Embryonic facial prominence (tissue), 1 donor: ENCODE measurements at regions not wholly inside any gene's neighbourhood (a gene's known extent, or its start where the extent isn't known, plus 50 kb on each side); places are given as distances from the start of the nearest gene placed in this dataset.
"Not testable (repeated sequence)": the region's sequence is repeated elsewhere in the genome, so short reads cannot be mapped to it uniquely, and the experiment has no call there.

Experiments used
- DNase-seq: peaks from one replicate; pipeline ENCODE4 v3.0.0-alpha.2; 2016; ENCODE audit errors: extremely low spot score

GRCh38 chr2:18078216-18078615, 199.7 kb downstream of the KCNS3 start:
- no peak for DNase-seq

GRCh38 chr2:18077704-18078103, 199.2 kb downstream of the KCNS3 start:
- DNase-seq: no peak

GRCh38 chr2:18077231-18077630, 198.8 kb downstream of the KCNS3 start:
- no peak for DNase-seq

- DNase-seq: no peak
Measured at GRCh38 chr2:18074476-18074875, 196.0 kb downstream of the KCNS3 start.

GRCh38 chr2:18073601-18074000, 195.1 kb downstream of the KCNS3 start:
- DNase-seq: no peak

- DNase-seq: no peak
Measured at GRCh38 chr2:18067588-18068384, 189.3 kb downstream of the KCNS3 start.

- DNase-seq: no peak
Measured at GRCh38 chr2:18066894-18067293, 188.4 kb downstream of the KCNS3 start.

- DNase-seq: no peak
Measured at GRCh38 chr2:18066066-18066465, 187.6 kb downstream of the KCNS3 start.

- no peak for DNase-seq
Measured at GRCh38 chr2:18065249-18065648, 186.8 kb downstream of the KCNS3 start.

- DNase-seq: no peak
Measured at GRCh38 chr2:18063826-18064470, 185.5 kb downstream of the KCNS3 start.

GRCh38 chr2:18062892-18063291, 184.4 kb downstream of the KCNS3 start:
- no peak for DNase-seq

- DNase-seq: no peak
Measured at GRCh38 chr2:18061717-18062116, 183.2 kb downstream of the KCNS3 start.

GRCh38 chr2:18057657-18058056, 179.2 kb downstream of the KCNS3 start:
- no peak for DNase-seq

- no peak for DNase-seq
Measured at GRCh38 chr2:18055290-18055689, 176.8 kb downstream of the KCNS3 start.

GRCh38 chr2:18050001-18050400, 171.5 kb downstream of the KCNS3 start:
- no peak for DNase-seq

GRCh38 chr2:18049325-18049724, 170.9 kb downstream of the KCNS3 start:
- DNase-seq: no peak

GRCh38 chr2:18047896-18048657, 169.6 kb downstream of the KCNS3 start:
- DNase-seq: no peak

GRCh38 chr2:18047213-18047611, 168.7 kb downstream of the KCNS3 start:
- DNase-seq: no peak

GRCh38 chr2:18046558-18047212, 168.2 kb downstream of the KCNS3 start:
- no peak for DNase-seq

- no peak for DNase-seq
Measured at GRCh38 chr2:18046017-18046416, 167.6 kb downstream of the KCNS3 start.

GRCh38 chr2:18045230-18045629, 166.8 kb downstream of the KCNS3 start:
- no peak for DNase-seq

GRCh38 chr2:18017381-18017780, 138.9 kb downstream of the KCNS3 start:
- DNase-seq: not testable (repeated sequence)
